Activated CD8-positive, alpha-beta memory T cell treated with anti-CD3 and anti-CD28 coated beads, Interleukin-2, amount 50 U/mL, for 48 hours (primary cell): ENCODE measurements at regions not wholly inside any gene's neighbourhood (a gene's known extent, or its start where the extent isn't known, plus 50 kb on each side); places are given as distances from the start of the nearest gene placed in this dataset.
"Not testable (repeated sequence)": the region's sequence is repeated elsewhere in the genome, so short reads cannot be mapped to it uniquely, and the experiment has no call there.

Source experiments
- DNase-seq: peaks from one replicate; pipeline ENCODE4 v3.0.0-alpha.2; 2020

- DNase-seq: no peak
Observed at GRCh38 chr15:98528046-98528725, 120.2 kb upstream of the IGF1R start.

GRCh38 chr15:98529205-98530145 is 118.9 kb upstream of the IGF1R start:
- DNase-seq: no peak

GRCh38 chr15:98530570-98530969 is 117.8 kb upstream of the IGF1R start:
- DNase-seq: no peak

GRCh38 chr15:98532063-98532462 is 116.3 kb upstream of the IGF1R start:
- no peak for DNase-seq

- no peak for DNase-seq
Observed at GRCh38 chr15:98536976-98537375, 111.4 kb upstream of the IGF1R start.

- DNase-seq: no peak
Observed at GRCh38 chr15:98537516-98538060, 110.8 kb upstream of the IGF1R start.

GRCh38 chr15:98541519-98541918 is 106.8 kb upstream of the IGF1R start:
- DNase-seq: no peak

GRCh38 chr15:98543237-98543636 is 105.1 kb upstream of the IGF1R start:
- no peak for DNase-seq

GRCh38 chr15:98546329-98546728 is 102.0 kb upstream of the IGF1R start:
- DNase-seq: no peak

GRCh38 chr15:98547275-98547674 is 101.1 kb upstream of the IGF1R start:
- no peak for DNase-seq

GRCh38 chr15:98547741-98548138 is 100.6 kb upstream of the IGF1R start:
- DNase-seq: no peak

GRCh38 chr15:98548139-98548971 is 100.0 kb upstream of the IGF1R start:
- peak; percentile 77 for DNase-seq

GRCh38 chr15:98549003-98549402 is 99.3 kb upstream of the IGF1R start:
- no peak for DNase-seq

- no peak for DNase-seq
Observed at GRCh38 chr15:98549741-98550140, 98.6 kb upstream of the IGF1R start.

GRCh38 chr15:98550363-98550762 is 98.0 kb upstream of the IGF1R start:
- not testable (repeated sequence) for DNase-seq

GRCh38 chr15:98551936-98552562 is 96.3 kb upstream of the IGF1R start:
- no peak for DNase-seq

GRCh38 chr15:98554272-98555172 is 93.8 kb upstream of the IGF1R start:
- DNase-seq: no peak

- DNase-seq: no peak
Observed at GRCh38 chr15:98555173-98555515, 93.2 kb upstream of the IGF1R start.

- DNase-seq: no peak
Observed at GRCh38 chr15:98556321-98556720, 92.0 kb upstream of the IGF1R start.

- DNase-seq: no peak
Observed at GRCh38 chr15:98560338-98560737, 88.0 kb upstream of the IGF1R start.

- DNase-seq: no peak
Observed at GRCh38 chr15:98561169-98561941, 87.0 kb upstream of the IGF1R start.
